GM18502 (cell line): ENCODE measurements at regions not wholly inside any gene's neighbourhood (a gene's known extent, or its start where the extent isn't known, plus 50 kb on each side); places are given as distances from the start of the nearest gene placed in this dataset.
A peak's percentile ranks its signal among the peaks of the same experiment; 100 is the strongest.
"Not testable (repeated sequence)": the region's sequence is repeated elsewhere in the genome, so short reads cannot be mapped to it uniquely, and the experiment has no call there.

ENCODE experiments used
- ATAC-seq: cut with Tn5 transposase; IDR thresholded peaks from one replicate; pipeline ENCODE4 v1.9.1; 2021; ENCODE audit warnings: mild to moderate bottlenecking; ENCODE audit not compliant: unreplicated experiment, poor library complexity

DNA sequence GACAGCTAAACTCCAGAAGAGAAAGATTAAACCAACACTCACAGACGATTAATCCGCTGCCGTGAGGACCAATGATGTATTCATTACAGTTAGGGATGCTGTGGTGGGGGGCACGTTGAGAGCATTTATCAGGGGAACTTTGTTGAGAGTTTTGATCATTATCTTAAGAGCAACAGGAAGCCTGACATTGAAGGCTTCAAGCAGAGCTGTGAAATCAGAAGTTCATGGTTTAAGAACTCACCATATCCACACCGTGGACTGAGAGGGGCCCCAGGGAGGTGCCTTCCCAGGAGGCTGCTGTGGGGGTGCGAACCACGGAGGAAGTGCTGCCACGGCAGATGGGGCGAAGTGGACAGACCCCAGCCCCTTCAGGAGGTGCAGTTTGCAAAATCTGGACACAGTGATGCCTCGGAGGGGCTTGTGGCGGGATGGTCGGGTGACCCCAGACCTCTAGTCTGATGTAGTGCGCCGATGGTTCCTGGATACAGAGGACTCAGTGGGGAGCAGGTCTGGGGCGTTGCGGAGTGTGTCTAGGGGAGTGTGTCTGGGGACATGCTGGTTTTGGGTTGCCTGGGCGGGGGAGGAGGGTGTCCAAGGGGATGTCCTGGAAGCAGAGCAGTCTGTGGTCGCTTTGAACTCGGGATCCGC is 73.0 kb downstream of the DIO3 start:
- no peak for ATAC-seq

DNA sequence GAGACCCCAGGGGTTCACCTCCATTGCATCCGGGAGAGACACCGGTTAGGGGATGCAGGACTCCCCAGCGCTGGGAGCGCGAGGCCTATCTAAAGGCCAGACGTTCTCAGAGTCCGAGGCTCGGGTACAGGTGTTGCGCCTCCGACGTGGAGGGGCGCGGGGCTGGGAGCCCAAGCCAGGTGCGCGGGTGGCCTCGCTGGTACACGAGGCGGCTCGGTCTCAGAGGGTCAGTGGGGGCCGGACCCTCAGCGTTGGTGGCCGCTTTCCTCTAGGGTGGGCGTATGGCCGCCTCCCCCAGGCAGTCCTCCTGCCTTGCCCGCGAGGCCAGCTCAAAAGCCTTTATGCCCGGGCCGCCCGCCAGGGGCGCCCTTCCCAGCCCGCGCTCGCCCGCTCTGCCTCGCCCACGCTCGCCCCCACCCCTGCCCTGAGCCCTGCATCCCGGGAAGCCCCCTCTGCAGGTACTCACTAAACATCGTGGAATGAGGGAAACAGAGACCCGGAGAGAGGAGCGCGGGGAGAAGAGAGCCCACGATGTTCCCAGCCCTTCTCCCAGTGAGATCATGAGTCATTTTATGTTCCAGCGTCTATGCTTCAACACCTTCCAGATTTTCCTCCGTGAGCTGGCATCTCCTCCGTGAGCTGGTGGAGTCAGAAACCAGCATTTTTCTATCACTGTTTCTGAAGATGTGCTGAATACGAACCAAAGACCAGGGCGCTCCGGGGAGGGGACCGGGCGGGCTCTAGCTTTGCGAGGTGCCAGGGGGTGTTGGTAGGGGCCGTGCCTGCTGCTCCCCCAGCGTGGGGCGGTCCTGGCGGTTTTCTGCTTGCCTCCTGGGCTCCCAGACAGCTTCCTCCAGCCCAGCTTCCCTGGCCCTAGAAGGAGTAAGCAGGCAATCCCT is 73.8 kb downstream of the DIO3 start:
- no peak for ATAC-seq

DNA sequence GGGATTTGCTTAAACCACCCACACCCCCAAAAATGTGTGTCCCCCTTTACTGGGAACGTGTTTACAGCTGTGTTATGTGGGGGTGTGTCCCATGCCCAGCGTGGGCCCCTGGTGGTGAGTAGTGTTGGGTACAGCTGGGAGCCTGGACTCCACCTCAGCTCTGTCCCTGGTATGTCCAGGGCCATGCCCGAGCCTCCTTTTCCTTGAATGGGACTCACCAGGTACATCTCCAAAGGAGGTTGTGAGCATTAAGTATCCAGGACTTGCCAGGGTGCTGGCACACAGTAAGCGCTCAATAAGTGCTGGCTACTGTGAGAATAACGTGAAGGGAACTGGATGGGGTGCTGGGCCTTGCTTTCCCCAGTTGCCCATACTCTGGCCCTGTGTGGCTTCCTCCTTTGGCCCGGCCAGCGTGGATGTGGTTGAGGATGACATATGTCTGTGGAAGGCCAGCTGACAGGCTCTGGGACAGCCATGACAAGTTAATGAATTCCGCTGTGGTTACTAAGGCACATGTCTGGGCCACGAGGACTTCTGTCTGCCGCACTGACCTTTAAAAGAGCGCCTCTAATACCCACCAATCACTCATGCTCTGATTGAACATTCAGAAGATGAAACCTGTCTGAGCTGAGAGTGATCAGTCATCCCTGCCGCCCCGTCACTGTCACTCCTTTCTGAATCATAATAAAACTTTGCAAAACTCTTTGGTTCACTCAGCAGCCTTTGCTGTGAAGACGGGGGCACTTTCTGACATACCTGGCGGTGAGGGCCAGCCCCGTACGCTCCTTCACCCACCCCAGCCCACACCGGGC is 74.7 kb downstream of the DIO3 start:
- ATAC-seq, result peak; percentile 56

DNA sequence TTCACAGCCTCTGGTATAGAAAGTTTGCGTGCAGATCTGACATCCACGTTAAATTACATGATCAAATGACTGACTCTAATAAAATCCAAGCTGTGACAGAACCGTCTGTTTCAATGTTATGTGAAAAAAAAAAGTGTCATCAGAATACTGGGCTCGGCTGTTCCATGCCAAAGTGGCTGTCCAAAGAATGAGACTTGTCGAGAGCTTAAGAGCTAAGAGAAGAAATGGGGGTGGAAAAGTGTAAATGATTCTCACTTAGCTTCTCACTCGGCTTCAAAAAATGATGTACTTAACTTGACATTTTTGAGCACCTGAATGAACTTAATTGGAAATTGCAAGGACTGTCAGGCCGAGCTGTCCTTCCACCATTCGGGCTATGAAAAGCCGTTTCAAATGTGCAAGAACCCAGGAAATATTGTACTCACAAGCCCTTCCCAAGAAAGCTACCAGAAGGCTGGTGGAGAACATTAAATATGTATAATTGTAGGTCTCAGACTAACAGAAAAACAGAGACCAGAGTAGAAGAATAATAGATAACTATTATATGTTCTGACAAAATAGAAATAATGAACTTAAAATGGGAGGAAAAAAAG is 78.0 kb downstream of the DIO3 start:
- ATAC-seq, result no peak

- ATAC-seq, result no peak
These were observed 82.4 kb downstream of the DIO3 start for GRCh38 chr14:101643651-101644050.

DNA sequence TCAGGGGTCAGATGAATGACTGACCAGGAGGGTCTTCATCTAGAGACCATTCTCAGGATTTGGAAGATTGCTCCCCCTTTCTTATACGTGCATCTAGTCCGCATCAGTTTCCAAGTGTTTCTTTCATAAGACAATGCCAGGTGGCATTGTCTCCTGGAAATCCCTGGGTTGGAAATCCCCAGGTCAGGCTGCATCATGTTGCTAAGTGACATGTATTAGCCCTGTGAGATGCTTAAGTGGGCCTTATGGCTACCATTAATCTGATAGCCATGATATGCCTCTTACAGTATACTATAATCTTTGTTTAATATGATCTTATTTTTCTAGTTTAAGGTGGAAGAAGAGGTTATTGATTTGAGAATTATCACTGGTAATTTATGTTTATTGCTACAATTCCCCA is 92.8 kb downstream of the DIO3 start:
- ATAC-seq, result no peak

DNA sequence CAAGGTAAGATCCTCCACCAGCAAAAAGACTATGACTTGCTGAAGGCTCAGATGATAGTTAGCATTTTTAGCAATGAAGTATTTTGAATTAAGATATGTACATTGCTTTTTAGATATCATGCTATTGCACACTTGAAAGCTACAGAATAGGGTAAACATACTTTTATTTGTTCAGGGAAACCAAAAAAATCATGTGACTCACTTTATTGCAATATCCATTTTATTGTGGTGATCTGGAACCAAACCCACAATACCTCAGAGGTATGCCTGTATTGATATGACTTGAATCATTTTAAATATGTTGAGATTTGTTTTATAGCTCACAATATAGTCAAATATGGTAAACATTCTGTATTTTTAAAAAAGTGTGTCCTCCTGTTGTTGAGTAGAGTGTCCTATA is 96.1 kb downstream of the DIO3 start:
- ATAC-seq, result no peak

DNA sequence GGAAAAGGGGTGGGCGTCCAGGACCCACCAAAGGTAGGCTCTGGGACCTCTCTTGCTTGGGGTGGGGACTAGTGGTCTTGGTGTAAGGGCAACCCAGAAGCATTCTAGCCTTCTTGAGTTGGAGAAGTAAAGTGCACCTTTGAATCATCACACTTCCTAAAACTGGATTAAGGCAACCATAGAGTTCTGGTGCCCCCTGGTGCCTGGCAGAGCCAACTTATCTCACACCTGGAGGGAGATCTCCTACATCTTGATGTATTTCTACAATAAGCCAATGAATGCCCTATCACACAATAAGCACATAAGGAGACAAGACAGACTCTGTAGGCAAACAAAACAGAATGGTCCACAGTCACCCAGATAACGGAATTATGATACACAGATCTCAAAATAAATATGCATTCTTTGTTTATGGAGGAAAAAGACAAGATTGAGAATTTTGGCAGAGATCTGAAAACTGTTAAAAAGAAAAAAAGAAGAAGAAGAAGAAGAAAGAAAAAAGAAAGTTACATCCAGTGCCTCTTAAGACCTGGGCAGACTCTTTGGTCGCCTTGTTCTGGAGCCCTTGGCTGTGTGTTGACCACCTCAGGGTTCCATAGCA is 95.9 kb upstream of the PPP2R5C start:
- ATAC-seq, result no peak

- ATAC-seq, result no peak
These were observed 95.2 kb upstream of the PPP2R5C start for GRCh38 chr14:101666264-101666663.

GRCh38 chr14:101669629-101670028 is 91.9 kb upstream of the PPP2R5C start:
- no peak for ATAC-seq

GRCh38 chr14:101673873-101674272 is 87.6 kb upstream of the PPP2R5C start:
- ATAC-seq, result no peak

DNA sequence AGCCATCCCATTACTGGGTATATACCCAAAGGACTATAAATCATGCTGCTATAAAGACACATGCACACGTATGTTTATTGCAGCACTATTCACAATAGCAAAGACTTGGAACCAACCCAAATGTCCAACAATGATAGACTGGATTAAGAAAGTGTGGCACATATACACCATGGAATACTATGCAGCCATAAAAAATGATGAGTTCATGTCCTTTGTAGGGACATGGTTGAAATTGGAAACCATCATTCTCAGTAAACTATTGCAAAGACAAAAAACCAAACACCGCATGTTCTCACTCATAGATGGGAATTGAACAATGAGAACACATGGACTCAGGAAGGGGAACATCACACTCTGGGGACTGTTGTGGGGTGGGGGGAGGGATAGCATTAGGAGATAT is 85.7 kb upstream of the PPP2R5C start:
- not testable (repeated sequence) for ATAC-seq

DNA sequence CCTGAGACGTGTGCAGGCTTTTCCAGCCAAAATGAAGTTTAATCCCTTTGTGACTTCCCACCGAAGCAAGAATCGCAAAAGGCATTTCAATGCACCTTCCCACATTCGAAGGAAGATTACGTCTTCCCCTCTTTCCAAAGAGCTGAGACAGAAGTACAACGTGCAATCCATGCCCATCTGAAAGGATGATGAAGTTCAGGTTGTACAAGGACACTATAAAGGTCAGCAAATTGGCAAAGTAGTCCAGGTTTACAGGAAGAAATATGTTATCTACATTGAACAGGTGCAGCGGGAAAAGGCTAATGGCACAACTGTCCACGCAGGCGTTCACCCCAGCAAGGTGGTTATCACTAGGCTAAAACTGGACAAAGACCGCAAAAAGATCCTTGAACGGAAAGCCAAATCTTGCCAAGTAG is 83.6 kb upstream of the PPP2R5C start:
- ATAC-seq, result not testable (repeated sequence)

- no peak for ATAC-seq
These were observed 79.7 kb upstream of the PPP2R5C start for GRCh38 chr14:101681795-101682194.

DNA sequence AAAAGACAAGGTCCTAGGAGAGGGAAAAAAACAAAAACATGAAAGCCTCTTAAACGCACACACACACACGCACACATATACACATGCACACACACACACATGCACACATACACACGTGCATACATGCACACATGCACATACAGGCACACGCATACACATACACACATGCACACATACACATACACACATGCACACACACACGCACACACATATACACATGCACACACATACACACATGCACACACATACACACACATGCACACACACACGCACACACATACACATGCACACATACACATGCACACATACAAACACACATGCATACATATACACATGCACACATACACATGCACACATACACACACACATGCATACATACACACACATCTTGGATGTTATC is 78.1 kb upstream of the PPP2R5C start:
- ATAC-seq, result no peak

- no peak for ATAC-seq
These were observed 73.6 kb upstream of the PPP2R5C start for GRCh38 chr14:101687756-101688546.

- ATAC-seq, result no peak
These were observed 72.4 kb upstream of the PPP2R5C start for GRCh38 chr14:101689039-101689501.

DNA sequence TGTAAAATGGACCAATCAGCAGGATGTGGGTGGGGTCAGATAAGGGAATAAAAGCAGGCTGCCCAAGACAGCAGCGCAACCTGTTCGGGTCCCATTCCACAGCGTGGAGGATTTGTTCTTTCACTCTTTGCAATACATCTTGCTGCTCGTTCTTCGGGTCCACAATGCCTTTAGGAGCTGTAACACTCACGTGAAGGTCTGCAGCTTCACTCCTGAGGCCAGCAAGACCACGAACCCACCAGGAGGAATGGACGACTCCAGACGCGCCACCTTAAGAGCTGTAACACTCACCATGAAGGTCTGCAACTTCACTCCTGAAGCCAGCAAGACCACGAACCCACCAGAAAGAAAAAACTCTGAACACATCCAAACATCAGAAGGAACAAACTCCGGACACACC is 71.5 kb upstream of the PPP2R5C start:
- ATAC-seq, result not testable (repeated sequence)

GRCh38 chr14:101695659-101696058 is 65.8 kb upstream of the PPP2R5C start:
- no peak for ATAC-seq
